H1 (cell line): ENCODE measurements at regions not wholly inside any gene's neighbourhood (a gene's known extent, or its start where the extent isn't known, plus 50 kb on each side); places are given as distances from the start of the nearest gene placed in this dataset.

Experiments
- CHD1 ChIP-seq: IDR thresholded peaks from 2 replicates; pipeline ENCODE4 v1.6.1; 2012; ENCODE audit warnings: low read depth, low read length, improper control_type of control experiment
- TEAD4 ChIP-seq: IDR thresholded peaks from 2 replicates; pipeline ENCODE4 v1.6.1; 2012; ENCODE audit warnings: low read depth, low read length, inconsistent platforms, mixed read lengths
- TF ChIP-seq, protein P1 (sequence below): fragments of 300-600 bp; sonication (generic); IDR thresholded peaks from 2 replicates; pipeline ENCODE4 v1.7.1; 2012; ENCODE audit warnings: low read length, moderate library complexity, mild to moderate bottlenecking, inconsistent platforms; ENCODE audit not compliant: insufficient replicate concordance

DNA sequence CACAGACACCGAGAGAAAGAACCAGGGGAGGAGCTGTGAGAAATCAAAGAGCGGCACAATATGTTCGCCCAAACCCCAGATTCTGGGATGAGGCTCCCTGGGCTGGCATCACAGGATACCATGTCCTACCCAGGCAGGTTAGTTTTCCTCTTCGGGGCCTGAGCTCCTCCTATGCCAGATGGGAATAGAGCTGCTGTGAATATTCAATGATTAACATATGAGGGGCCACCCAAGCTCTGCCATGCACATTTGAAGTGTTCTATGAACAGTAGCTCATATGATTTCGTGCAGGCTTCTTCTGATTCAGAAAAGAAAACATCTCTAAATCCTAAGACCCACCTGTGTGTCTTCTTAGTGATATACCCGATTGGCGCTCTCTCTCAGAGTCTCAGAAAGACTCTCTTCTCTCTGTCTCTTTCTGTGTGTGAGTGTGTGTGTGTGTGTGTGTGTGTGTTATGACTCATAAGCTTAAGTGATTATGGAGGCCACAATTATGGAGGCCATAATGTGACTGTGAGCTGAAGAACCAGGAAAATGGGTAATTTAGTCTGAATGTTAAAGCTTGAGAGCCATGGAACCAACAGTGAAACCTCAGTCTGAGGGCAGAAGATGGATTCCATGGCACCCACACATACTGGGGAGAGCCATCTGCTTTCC, 220.5 kb downstream of the KLF6 start (continued):
- TF ChIP-seq, protein P1, sequence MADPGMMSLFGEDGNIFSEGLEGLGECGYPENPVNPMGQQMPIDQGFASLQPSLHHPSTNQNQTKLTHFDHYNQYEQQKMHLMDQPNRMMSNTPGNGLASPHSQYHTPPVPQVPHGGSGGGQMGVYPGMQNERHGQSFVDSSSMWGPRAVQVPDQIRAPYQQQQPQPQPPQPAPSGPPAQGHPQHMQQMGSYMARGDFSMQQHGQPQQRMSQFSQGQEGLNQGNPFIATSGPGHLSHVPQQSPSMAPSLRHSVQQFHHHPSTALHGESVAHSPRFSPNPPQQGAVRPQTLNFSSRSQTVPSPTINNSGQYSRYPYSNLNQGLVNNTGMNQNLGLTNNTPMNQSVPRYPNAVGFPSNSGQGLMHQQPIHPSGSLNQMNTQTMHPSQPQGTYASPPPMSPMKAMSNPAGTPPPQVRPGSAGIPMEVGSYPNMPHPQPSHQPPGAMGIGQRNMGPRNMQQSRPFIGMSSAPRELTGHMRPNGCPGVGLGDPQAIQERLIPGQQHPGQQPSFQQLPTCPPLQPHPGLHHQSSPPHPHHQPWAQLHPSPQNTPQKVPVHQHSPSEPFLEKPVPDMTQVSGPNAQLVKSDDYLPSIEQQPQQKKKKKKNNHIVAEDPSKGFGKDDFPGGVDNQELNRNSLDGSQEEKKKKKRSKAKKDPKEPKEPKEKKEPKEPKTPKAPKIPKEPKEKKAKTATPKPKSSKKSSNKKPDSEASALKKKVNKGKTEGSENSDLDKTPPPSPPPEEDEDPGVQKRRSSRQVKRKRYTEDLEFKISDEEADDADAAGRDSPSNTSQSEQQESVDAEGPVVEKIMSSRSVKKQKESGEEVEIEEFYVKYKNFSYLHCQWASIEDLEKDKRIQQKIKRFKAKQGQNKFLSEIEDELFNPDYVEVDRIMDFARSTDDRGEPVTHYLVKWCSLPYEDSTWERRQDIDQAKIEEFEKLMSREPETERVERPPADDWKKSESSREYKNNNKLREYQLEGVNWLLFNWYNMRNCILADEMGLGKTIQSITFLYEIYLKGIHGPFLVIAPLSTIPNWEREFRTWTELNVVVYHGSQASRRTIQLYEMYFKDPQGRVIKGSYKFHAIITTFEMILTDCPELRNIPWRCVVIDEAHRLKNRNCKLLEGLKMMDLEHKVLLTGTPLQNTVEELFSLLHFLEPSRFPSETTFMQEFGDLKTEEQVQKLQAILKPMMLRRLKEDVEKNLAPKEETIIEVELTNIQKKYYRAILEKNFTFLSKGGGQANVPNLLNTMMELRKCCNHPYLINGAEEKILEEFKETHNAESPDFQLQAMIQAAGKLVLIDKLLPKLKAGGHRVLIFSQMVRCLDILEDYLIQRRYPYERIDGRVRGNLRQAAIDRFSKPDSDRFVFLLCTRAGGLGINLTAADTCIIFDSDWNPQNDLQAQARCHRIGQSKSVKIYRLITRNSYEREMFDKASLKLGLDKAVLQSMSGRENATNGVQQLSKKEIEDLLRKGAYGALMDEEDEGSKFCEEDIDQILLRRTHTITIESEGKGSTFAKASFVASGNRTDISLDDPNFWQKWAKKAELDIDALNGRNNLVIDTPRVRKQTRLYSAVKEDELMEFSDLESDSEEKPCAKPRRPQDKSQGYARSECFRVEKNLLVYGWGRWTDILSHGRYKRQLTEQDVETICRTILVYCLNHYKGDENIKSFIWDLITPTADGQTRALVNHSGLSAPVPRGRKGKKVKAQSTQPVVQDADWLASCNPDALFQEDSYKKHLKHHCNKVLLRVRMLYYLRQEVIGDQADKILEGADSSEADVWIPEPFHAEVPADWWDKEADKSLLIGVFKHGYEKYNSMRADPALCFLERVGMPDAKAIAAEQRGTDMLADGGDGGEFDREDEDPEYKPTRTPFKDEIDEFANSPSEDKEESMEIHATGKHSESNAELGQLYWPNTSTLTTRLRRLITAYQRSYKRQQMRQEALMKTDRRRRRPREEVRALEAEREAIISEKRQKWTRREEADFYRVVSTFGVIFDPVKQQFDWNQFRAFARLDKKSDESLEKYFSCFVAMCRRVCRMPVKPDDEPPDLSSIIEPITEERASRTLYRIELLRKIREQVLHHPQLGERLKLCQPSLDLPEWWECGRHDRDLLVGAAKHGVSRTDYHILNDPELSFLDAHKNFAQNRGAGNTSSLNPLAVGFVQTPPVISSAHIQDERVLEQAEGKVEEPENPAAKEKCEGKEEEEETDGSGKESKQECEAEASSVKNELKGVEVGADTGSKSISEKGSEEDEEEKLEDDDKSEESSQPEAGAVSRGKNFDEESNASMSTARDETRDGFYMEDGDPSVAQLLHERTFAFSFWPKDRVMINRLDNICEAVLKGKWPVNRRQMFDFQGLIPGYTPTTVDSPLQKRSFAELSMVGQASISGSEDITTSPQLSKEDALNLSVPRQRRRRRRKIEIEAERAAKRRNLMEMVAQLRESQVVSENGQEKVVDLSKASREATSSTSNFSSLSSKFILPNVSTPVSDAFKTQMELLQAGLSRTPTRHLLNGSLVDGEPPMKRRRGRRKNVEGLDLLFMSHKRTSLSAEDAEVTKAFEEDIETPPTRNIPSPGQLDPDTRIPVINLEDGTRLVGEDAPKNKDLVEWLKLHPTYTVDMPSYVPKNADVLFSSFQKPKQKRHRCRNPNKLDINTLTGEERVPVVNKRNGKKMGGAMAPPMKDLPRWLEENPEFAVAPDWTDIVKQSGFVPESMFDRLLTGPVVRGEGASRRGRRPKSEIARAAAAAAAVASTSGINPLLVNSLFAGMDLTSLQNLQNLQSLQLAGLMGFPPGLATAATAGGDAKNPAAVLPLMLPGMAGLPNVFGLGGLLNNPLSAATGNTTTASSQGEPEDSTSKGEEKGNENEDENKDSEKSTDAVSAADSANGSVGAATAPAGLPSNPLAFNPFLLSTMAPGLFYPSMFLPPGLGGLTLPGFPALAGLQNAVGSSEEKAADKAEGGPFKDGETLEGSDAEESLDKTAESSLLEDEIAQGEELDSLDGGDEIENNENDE: no peak
- TF ChIP-seq CHD1: no peak
- TF ChIP-seq TEAD4: no peak
